ENCODE measurements at regions not wholly inside any gene's neighbourhood (a gene's known extent, or its start where the extent isn't known, plus 50 kb on each side); places are given as distances from the start of the nearest gene placed in this dataset.

DNA sequence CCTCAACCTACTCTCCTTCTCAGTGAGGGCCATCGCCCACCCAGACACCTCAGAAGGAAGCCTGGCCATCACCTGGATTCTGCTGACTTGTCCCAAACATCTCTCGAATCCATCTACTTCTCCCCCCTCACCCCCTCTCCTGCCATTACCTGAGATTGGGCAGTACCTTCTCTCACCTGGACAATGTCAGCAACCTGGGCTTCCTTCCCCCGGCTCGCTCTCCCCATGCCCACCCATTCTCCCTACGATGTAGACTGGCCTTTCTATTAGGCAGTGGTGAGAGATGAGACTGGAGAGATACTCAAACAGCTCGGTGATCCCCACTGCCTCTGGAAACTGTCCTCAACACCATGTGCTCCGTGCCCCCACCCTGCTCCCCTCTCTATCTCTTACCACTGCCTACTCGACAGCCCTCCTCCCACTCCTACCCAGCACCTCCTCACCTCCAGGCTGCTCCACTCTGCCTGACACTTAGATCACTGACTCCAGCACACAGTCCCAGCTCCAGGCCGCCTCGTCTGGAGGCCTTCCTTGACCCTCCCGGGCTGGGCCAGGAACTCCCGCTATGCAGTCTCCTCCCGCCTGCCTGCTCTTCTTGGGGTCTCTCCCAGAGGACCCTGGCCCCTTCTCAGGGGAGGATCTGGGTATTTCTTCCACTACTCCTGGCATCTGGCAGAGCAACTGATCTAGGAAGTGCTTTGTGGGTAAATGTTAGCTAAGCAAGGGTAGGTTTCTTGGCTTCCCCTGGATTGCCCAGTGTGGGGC, 235.8 kb upstream of the NLRP1 start:
- TF ChIP-seq, protein P1, sequence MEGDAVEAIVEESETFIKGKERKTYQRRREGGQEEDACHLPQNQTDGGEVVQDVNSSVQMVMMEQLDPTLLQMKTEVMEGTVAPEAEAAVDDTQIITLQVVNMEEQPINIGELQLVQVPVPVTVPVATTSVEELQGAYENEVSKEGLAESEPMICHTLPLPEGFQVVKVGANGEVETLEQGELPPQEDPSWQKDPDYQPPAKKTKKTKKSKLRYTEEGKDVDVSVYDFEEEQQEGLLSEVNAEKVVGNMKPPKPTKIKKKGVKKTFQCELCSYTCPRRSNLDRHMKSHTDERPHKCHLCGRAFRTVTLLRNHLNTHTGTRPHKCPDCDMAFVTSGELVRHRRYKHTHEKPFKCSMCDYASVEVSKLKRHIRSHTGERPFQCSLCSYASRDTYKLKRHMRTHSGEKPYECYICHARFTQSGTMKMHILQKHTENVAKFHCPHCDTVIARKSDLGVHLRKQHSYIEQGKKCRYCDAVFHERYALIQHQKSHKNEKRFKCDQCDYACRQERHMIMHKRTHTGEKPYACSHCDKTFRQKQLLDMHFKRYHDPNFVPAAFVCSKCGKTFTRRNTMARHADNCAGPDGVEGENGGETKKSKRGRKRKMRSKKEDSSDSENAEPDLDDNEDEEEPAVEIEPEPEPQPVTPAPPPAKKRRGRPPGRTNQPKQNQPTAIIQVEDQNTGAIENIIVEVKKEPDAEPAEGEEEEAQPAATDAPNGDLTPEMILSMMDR (IDR thresholded peaks at IDR 0.05), result no peak
- no peak for TF ChIP-seq POLR2A (IDR thresholded peaks at IDR 0.05)
